Tibial nerve (tissue), 4 donors: ENCODE measurements at regions not wholly inside any gene's neighbourhood (a gene's known extent, or its start where the extent isn't known, plus 50 kb on each side); places are given as distances from the start of the nearest gene placed in this dataset.
"Not testable (repeated sequence)": the region's sequence is repeated elsewhere in the genome, so short reads cannot be mapped to it uniquely, and the experiment has no call there.

ENCODE experiments used
- DNase-seq, 2 donors: peaks; one replicate each; pipeline ENCODE4 v3.0.0-alpha.2; 2019; ENCODE audit warnings: low spot score in 2 of 2
- H3K27ac ChIP-seq, 4 donors: fragments of 200-600 bp; sonication (generic) in 3 of 4; one replicate each; pipeline ENCODE4 v1.5.1; 2017 to 2019; ENCODE audit warnings: mild to moderate bottlenecking in 1 of 4
- H3K27me3 ChIP-seq, 2 donors: fragments of 200-600 bp; sonication (generic) in 1 of 2; one replicate each; pipeline versions ENCODE4 v1.5.1 to v1.6.0; 2017 to 2019
- H3K36me3 ChIP-seq, 3 donors: fragments of 200-600 bp; sonication (generic); one replicate each; pipeline ENCODE4 v1.5.1; 2018 to 2019
- H3K4me1 ChIP-seq, 4 donors: fragments of 200-600 bp; sonication (generic) in 3 of 4; one replicate each; pipeline ENCODE4 v1.5.1; 2017 to 2019
- H3K4me3 ChIP-seq, 4 donors: fragments of 200-600 bp; sonication (generic) in 3 of 4; one replicate each; pipeline ENCODE4 v1.5.1; 2017 to 2019; ENCODE audit warnings: mild to moderate bottlenecking in 1 of 4, moderate library complexity in 1 of 4
- H3K9me3 ChIP-seq, 4 donors: fragments of 200-600 bp; sonication (generic) in 3 of 4; one replicate each; pipeline ENCODE4 v1.5.1; 2017 to 2019
- CTCF ChIP-seq, 5 experiments: fragments of 200-600 bp in 3 of 5; fragments of 450-650 bp in 2 of 5; sonication (generic) in 3 of 5; IDR thresholded peaks; one replicate each; pipeline ENCODE4 v1.5.1; 2016 to 2019; ENCODE audit warnings: antibody characterized with exemption in 5 of 5, mild to moderate bottlenecking in 3 of 5, moderate library complexity in 2 of 5
- EP300 ChIP-seq, 2 donors: sonication (generic); formaldehyde crosslinking; IDR thresholded peaks; one replicate each; pipeline ENCODE4 v1.6.1; 2017; ENCODE audit warnings: antibody characterized with exemption in 2 of 2, mild to moderate bottlenecking in 1 of 2
- POLR2A ChIP-seq, 2 donors: fragments of 450-650 bp; IDR thresholded peaks; one replicate each; pipeline ENCODE4 v1.6.1; 2017; ENCODE audit warnings: antibody characterized with exemption in 2 of 2, mild to moderate bottlenecking in 2 of 2, moderate library complexity in 2 of 2
- whole genome bisulfite sequencing, 2 donors: methylation state at CpG; one replicate each; pipeline ENCODE4 v1.1.5; 2018; 5-methylcytosine and 5-hydroxymethylcytosine counted together

GRCh38 chr9:88835038-88835466 lies 156.2 kb upstream of the S1PR3 start:
- no peak overlapping the region for H3K27ac ChIP-seq
- no peak overlapping the region for H3K4me3 ChIP-seq
- 66 to 75% methylated on average over 1 of the region's 1 CpG for WGBS, 2 donors
- no peaks in the 10 kb centered on the region for H3K27me3 ChIP-seq
- no peak for DNase-seq
- peaks cover 0 to 9% (median 0%) of the 10 kb centered on the region in 4 donors for H3K4me1 ChIP-seq
- H3K36me3 ChIP-seq, result no peaks in the 10 kb centered on the region
- TF ChIP-seq CTCF (IDR thresholded peaks at IDR 0.05), result no peak
- no peak for TF ChIP-seq EP300 (IDR thresholded peaks at IDR 0.05)
- no peak for TF ChIP-seq POLR2A (IDR thresholded peaks at IDR 0.05)
- no peaks in the 10 kb centered on the region for H3K9me3 ChIP-seq

GRCh38 chr9:88835772-88836171 lies 155.5 kb upstream of the S1PR3 start:
- peak in 1 of 2 donors; percentile 33 for DNase-seq
- Histone ChIP-seq H3K4me3 (no peak overlapping the region), H3K27me3 (no peaks in the 10 kb centered on the region), H3K4me1 (peaks cover 0 to 9% (median 0%) of the 10 kb centered on the region in 4 donors), H3K27ac (no peak overlapping the region), H3K36me3 (no peaks in the 10 kb centered on the region), H3K9me3 (no peaks in the 10 kb centered on the region)
- peak in 1 of 2 donors; percentile 21 for TF ChIP-seq EP300 (IDR thresholded peaks at IDR 0.05)
- no peak for TF ChIP-seq CTCF (IDR thresholded peaks at IDR 0.05)
- no peak for TF ChIP-seq POLR2A (IDR thresholded peaks at IDR 0.05)
- 32 to 53% methylated on average over 3 of the region's 3 CpGs for WGBS, 2 donors

GRCh38 chr9:88837731-88838130 lies 153.5 kb upstream of the S1PR3 start:
- no peak for TF ChIP-seq POLR2A (IDR thresholded peaks at IDR 0.05)
- no peak for DNase-seq
- WGBS, 2 donors, result 88 to 93% methylated on average over 2 of the region's 2 CpGs
- H3K27me3 ChIP-seq, result no peaks in the 10 kb centered on the region
- H3K4me1 ChIP-seq, result peaks cover 0 to 9% (median 0%) of the 10 kb centered on the region in 4 donors
- no peak overlapping the region for H3K27ac ChIP-seq
- no peaks in the 10 kb centered on the region for H3K9me3 ChIP-seq
- no peak overlapping the region for H3K4me3 ChIP-seq
- H3K36me3 ChIP-seq, result no peaks in the 10 kb centered on the region

- H3K36me3 ChIP-seq, result not testable (repeated sequence)
Measured at GRCh38 chr9:88849878-88850277, 141.4 kb upstream of the S1PR3 start.

GRCh38 chr9:88852794-88853193 lies 138.5 kb upstream of the S1PR3 start:
- Histone ChIP-seq H3K27me3 (no peaks in the 10 kb centered on the region), H3K4me1 (peaks cover 0 to 6% (median 0%) of the 10 kb centered on the region in 4 donors), H3K9me3 (peaks cover 0 to 33% (median 5%) of the 10 kb centered on the region in 4 donors), H3K36me3 (no peaks in the 10 kb centered on the region), H3K27ac (no peak overlapping the region), H3K4me3 (no peak overlapping the region)
- peak in 1 of 2 donors; percentile 39 for DNase-seq
- whole genome bisulfite sequencing, 2 donors, result 14 to 24% methylated on average over 1 of the region's 1 CpG
- TF ChIP-seq POLR2A (IDR thresholded peaks at IDR 0.05) (no peak), EP300 (IDR thresholded peaks at IDR 0.05) (peak in 1 of 2 donors; percentile 37)

More at GRCh38 chr9:88849878-88850277, 141.4 kb upstream of the S1PR3 start:
- DNase-seq, H3K27ac ChIP-seq, H3K4me3 ChIP-seq, H3K4me1 ChIP-seq, H3K27me3 ChIP-seq: not testable (repeated sequence)
- peaks cover 0 to 16% (median 0%) of the 10 kb centered on the region in 4 donors for H3K9me3 ChIP-seq
- 92 to 97% methylated on average over 6 of the region's 6 CpGs for WGBS, 2 donors

GRCh38 chr9:88870627-88871026 lies 120.6 kb upstream of the S1PR3 start:
- WGBS, 2 donors, result 55 to 60% methylated on average over 5 of the region's 5 CpGs
- peak; percentile 26 to 40 for DNase-seq
- Histone ChIP-seq H3K4me1 (peaks cover 0 to 47% (median 16%) of the 10 kb centered on the region in 4 donors), H3K4me3 (no peak overlapping the region), H3K9me3 (peaks cover 0 to 5% (median 0%) of the 10 kb centered on the region in 4 donors), H3K36me3 (no peaks in the 10 kb centered on the region), H3K27me3 (no peaks in the 10 kb centered on the region), H3K27ac (no peak overlapping the region)
- TF ChIP-seq EP300 (IDR thresholded peaks at IDR 0.05), result peak in 1 of 2 donors; percentile 9
- TF ChIP-seq POLR2A (IDR thresholded peaks at IDR 0.05), result no peak
- TF ChIP-seq CTCF (IDR thresholded peaks at IDR 0.05), result no peak

GRCh38 chr9:88871669-88872068 lies 119.6 kb upstream of the S1PR3 start:
- H3K27me3 ChIP-seq, result no peaks in the 10 kb centered on the region
- no peak for DNase-seq
- peaks cover 0 to 54% (median 16%) of the 10 kb centered on the region in 4 donors for H3K4me1 ChIP-seq
- H3K36me3 ChIP-seq, result no peaks in the 10 kb centered on the region
- peaks cover 0 to 5% (median 0%) of the 10 kb centered on the region in 4 donors for H3K9me3 ChIP-seq
- TF ChIP-seq EP300 (IDR thresholded peaks at IDR 0.05) (no peak), POLR2A (IDR thresholded peaks at IDR 0.05) (no peak), CTCF (IDR thresholded peaks at IDR 0.05) (no peak)
- no peak overlapping the region for H3K4me3 ChIP-seq
- H3K27ac ChIP-seq, result peak overlapping the region in 2 of 4 donors; percentile 74 to 81
- 44% methylated on average over 2 to 8 of the region's 8 CpGs for WGBS, 2 donors
